ENCODE measurements at regions not wholly inside any gene's neighbourhood (a gene's known extent, or its start where the extent isn't known, plus 50 kb on each side); places are given as distances from the start of the nearest gene placed in this dataset.
"Not testable (repeated sequence)": the region's sequence is repeated elsewhere in the genome, so short reads cannot be mapped to it uniquely, and the experiment has no call there.

DNA sequence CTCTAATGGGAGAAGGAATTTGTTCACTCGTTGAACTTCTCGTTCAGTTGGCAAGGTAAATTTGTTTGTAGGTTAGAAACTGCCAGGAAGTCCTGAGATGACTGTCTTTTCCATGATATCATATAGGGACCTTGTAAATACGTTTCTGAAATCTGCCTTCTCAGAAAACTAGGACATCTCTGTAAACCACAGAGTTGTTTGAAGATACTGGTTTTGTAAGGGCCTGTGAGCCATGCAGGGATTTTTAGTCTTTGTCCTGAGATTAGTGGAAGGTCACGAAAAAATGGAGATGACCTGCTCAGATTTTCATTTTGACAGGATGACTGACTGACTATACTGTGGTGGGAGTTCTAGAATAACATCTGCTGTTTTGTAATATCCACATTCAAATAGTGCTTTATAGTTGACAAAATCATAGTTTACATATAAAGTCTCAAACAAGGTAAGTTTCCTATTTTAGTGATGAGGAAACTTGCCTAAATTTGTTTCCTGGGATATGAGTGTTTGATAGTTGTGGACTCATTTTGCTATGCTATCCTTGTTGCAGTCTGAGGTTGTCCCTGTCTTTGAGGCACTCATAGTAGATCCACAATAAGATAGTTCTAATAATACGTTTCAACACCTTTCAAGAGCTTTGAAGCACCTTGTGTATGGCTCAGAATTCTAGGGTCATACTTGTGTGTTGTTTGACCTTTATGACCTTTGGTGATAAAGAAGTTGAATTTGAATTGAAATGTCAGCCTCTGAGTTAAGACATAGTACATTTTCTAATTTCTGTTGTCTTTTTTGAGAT, 107.3 kb upstream of the PLGLB1 start:
- not testable (repeated sequence) for TF ChIP-seq SIN3A (IDR thresholded peaks at IDR 0.05; ENCODE audit: borderline replicate concordance, low read depth, low read length); ZNF780A (CRISPR knock-in tag; IDR thresholded peaks at IDR 0.05); ARID3A (IDR thresholded peaks at IDR 0.05; ENCODE audit: low read depth, low read length); POLR2A (IDR thresholded peaks at IDR 0.05; ENCODE audit: insufficient read depth in 1 of 2, low read depth in 2 of 2, low read length in 2 of 2)
